GM12872 (cell line): ENCODE measurements at regions not wholly inside any gene's neighbourhood (a gene's known extent, or its start where the extent isn't known, plus 50 kb on each side); places are given as distances from the start of the nearest gene placed in this dataset.

Experiments
- CTCF ChIP-seq: IDR thresholded peaks from 3 replicates; pipeline ENCODE4 v1.5.1; 2011; ENCODE audit warnings: low read depth, mild to moderate bottlenecking, low read length, moderate library complexity; ENCODE audit not compliant: insufficient read depth

GRCh38 chr16:75841517-75841916, 115.2 kb upstream of the CPHXL start:
- TF ChIP-seq CTCF = no peak

GRCh38 chr16:75847172-75847571, 120.9 kb upstream of the CPHXL start:
- no peak for TF ChIP-seq CTCF

GRCh38 chr16:75854152-75854551, 127.9 kb upstream of the CPHXL start:
- no peak for TF ChIP-seq CTCF

GRCh38 chr16:75860326-75861053, 134.2 kb upstream of the CPHXL start:
- TF ChIP-seq CTCF = no peak

- TF ChIP-seq CTCF = no peak
Measured at GRCh38 chr16:75861311-75862097, 135.2 kb upstream of the CPHXL start.

- TF ChIP-seq CTCF = no peak
Measured at GRCh38 chr16:75862098-75862386, 135.8 kb upstream of the CPHXL start.

- TF ChIP-seq CTCF = no peak
Measured at GRCh38 chr16:75864243-75864642, 138.0 kb upstream of the CPHXL start.
